ENCODE measurements at regions not wholly inside any gene's neighbourhood (a gene's known extent, or its start where the extent isn't known, plus 50 kb on each side); places are given as distances from the start of the nearest gene placed in this dataset.
"Not testable (repeated sequence)": the region's sequence is repeated elsewhere in the genome, so short reads cannot be mapped to it uniquely, and the experiment has no call there.

- DNase-seq, result no peak
Measured at GRCh38 chr18:43751203-43751602, 473.9 kb upstream of the SYT4 start.

DNA sequence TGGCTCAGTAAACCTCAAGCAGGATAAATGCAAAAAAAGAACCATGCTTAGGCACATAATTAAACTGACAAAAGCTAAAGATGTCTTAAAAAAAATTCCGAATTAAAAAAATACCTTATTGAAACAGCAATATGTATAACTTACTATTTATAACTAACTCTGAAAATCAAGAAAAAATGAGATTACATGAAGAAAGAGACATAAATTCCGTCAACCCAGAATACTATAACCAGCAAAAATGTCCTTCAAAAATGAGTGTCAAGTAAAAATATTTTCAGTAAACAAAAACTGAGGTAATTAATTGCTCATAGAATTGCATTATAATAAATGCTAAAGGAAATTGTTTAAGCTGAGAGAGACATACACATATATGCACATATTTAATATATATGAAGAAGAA, 474.5 kb upstream of the SYT4 start:
- DNase-seq, result no peak

DNA sequence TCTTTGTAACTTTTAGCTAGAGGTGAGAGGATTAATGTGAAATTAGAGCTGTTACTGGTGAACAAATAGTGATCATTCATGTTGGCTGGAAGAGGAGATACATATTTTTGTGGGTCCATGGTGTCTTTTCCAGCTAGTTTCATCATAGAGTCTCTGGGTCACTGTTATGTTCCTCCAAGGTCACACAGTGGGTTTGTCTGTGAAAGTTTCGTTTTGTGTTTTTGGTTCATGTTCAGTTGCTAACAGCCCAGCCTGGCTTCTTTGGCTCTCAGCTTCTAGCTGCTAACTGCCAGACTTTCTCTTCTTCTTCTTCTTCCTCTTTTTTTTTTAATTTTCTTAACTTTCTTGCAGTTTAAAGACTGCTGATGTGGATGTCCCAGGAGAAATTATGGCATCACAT, 480.0 kb upstream of the SYT4 start:
- no peak for DNase-seq

GRCh38 chr18:43758734-43759133, 481.4 kb upstream of the SYT4 start:
- no peak for DNase-seq

- no peak for DNase-seq
Measured at GRCh38 chr18:43760010-43760409, 482.7 kb upstream of the SYT4 start.

DNA sequence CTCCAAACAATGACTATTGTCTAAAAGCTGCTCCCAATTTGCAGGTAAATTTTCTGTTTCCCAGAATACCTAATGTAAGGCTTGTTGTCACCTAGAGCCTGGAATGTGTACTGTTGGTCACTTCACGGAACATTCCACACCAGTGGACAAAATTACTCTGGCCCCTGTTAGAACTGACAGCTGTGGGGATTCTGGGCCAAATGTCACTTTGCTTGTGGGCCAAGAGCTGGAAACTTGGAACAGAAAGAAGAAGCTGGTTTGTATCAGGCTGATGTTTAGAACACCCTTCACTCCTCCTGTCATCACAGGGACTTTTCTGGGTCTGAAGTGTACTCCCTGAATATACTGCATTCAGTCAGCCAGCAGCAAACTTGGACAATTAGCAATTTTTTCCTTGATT, 495.6 kb upstream of the SYT4 start:
- no peak for DNase-seq

GRCh38 chr18:43774497-43774896, 497.2 kb upstream of the SYT4 start:
- no peak for DNase-seq

- no peak for DNase-seq
Measured at GRCh38 chr18:43775591-43775990, 498.3 kb upstream of the SYT4 start.

DNA sequence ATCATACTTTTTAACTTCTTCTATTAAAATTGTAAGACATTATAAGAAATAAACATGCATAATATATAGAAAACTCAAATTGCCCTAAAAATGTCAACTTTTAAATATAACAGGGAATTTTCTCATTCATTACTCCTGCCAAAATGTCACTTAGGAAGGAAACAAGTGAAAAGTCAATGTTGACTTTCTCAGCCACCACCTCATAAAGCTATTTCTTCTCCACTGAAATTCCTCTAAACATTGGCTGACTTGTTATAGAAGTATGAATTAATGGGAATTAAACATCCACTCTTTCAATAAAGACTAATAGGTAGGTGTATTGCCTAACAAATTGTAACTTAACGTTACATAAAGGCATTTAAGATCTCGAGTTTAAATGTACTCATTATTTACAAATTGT, 499.7 kb upstream of the SYT4 start:
- no peak for DNase-seq

GRCh38 chr18:43777636-43778304, 500.5 kb upstream of the SYT4 start:
- DNase-seq, result no peak

GRCh38 chr18:43780782-43781340, 503.6 kb upstream of the SYT4 start:
- DNase-seq, result no peak

DNA sequence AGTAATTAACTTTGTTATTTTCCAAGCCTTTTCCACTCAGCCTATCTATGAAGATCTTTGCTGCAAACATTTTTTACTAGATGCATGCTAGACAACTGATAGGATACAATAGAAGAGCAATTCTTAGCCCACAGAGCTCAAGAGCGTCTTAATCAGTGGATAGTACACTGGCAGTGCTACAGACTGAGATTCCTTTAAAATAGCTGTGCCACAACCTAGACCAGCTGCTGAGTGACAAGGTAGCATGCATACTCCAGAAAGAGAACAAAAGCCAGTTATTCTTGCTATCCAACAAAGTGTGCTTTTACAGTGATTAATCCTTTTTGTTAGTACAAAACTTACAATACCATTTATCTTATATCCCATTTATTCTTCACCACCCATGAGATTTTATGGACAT, 507.9 kb upstream of the SYT4 start:
- no peak for DNase-seq

GRCh38 chr18:43786893-43787292, 509.6 kb upstream of the SYT4 start:
- no peak for DNase-seq

DNA sequence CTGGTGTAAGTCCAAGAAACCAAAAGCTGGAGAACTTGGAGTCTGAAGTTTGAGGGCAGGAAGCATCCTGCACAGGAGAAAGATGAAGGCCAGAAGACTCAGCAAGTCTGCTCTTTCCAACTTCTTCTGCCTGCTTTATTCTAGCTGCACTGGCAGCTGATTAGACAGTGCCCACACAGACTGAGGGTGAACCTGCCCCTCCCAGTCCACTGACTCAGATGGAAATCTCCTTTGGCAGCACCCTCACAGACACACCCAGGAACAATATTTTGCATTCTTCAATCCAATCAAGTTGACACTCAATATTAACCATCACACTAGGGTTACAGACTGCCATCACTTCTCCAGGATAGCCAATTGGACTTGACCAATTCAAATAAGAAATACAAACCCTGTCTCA, 510.4 kb upstream of the SYT4 start:
- DNase-seq, result not testable (repeated sequence)

GRCh38 chr18:43789234-43790000, 512.1 kb upstream of the SYT4 start:
- DNase-seq, result peak; percentile 23

DNA sequence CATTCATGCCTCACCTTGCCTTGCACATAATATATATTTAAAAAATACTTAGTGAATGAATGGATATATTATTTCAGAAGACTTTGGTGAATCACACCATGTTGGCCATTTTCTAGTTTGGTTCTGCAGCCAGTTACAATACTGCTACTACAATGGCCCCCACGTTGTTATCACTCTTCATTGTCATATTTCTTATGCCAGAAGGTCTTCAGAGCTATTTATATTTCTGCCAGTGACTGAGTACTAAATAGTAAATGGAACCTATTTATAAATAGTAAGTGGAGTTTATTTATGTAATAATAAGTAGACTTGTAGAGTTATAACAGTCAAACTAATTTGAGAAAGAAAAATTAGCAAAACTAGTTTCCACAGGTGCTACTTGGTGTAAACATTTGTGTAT, 516.6 kb upstream of the SYT4 start:
- DNase-seq, result no peak

DNA sequence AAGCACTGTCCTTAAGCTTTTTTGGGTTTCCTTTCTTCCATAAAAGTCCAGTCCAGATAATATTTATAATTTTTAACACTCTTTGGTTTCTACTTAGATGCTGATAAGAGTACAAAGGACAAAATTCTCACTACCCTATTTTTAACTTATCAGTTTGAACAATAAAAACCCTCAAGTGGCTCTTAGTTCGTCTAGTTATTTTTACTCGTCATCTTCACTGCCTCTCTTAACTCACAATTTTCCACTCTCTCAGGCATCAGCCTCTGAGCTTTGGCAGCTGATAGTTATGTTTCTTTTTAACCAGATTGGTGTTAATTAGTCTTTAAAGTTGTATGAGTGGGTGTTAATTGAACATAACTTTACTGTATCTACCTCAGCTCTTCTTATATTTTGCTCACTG, 517.1 kb upstream of the SYT4 start:
- no peak for DNase-seq

- no peak for DNase-seq
Measured at GRCh38 chr18:43797347-43797746, 520.1 kb upstream of the SYT4 start.

DNA sequence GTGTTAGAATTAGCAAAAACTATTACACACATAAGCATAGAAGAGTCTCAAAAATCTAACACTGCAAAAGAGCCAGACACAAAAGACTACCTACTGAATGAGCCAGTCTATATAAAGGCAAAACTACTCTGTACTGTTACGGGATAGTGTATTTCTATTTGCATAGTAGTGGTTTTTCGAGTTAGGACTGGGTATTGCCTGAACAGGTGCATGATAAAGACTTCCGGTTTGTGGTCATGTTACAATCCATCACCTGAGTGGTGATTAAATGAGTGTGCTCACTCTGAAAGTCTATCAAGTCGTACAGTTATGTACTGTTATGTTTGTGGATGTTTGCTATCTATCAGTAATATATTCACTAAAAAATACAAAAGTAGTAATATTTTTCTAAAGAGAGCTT, 523.3 kb upstream of the SYT4 start:
- DNase-seq, result no peak

DNA sequence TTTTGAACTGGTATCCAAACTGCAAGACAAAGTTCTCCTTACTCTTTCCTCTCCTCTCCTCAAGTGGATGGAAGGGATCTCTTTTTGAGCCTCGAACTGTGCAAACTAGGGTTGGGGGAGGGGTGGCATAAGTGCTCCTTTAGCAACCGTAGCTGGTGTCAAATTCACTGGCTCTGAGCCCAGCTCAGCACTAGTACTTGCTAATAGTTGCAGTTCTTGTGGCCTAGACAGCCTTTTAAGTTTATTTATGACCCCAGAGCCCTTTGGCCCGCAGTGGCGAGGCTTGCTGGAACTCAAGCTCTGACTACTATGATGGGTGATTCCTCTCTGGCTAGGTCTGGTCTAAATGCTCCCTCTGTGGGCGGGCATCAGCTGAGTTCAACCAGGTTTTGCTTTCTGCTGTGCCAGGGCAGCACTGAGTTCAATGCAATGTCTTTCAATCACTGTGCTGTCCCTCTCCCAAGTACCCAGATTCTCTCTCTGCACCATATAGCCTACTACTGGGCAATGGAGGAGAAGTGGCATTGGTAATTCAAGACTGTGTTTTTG, 528.4 kb upstream of the SYT4 start:
- no peak for DNase-seq

GRCh38 chr18:43812627-43813026, 535.3 kb upstream of the SYT4 start:
- no peak for DNase-seq

DNA sequence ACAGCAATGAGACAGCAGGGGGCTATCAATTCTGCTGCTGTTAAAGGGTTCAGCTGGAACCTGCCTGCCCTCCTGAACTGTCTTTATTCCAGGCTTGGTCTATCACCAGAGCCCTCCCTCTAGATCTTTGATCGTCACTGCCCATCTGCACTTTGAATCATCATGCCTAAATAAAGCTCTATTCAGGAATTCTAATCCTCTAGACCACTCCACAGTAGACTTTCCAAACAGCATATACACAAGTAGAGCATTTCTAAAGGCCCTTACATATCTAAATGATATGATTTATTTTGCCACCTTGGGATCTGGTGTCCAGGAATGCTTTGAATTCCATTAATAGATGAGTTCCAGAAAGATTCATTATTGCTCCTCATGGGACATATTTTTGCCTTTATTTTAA, 542.1 kb upstream of the SYT4 start:
- peak; percentile 39 for DNase-seq

GRCh38 chr18:43819873-43820272, 542.6 kb upstream of the SYT4 start:
- DNase-seq, result no peak

- DNase-seq, result no peak
Measured at GRCh38 chr18:43825768-43826167, 548.5 kb upstream of the SYT4 start.

Data from NCI-H146 (cell line).